ENCODE measurements at regions not wholly inside any gene's neighbourhood (a gene's known extent, or its start where the extent isn't known, plus 50 kb on each side); places are given as distances from the start of the nearest gene placed in this dataset.

DNA sequence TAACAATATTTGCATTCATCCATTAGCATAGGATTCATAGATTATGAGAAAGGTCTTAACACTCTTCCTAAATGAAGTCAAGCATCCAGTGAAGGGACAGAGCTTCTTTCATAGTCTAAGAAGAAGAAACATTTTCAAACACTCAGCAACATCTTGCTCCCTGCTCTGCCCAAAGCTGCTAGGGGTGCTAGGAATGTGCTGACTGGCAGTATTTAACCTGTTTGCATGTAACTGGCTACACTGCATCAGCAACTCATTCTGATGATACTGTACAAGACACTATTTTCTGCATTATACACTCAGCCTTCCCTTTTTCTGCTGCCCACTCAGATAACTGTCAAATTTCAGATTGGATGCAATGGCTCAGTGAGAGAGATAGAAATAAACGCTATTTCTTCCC is 495.1 kb upstream of the ARID1B start:
- Histone ChIP-seq H3K4me1 (ENCODE audit: control insufficient read depth, extremely low read depth, insufficient read depth, low read length) (no peaks in the 10 kb centered on the region), H3K27me3 (ENCODE audit: control insufficient read depth, extremely low read depth, insufficient read depth, low read length) (no peaks in the 10 kb centered on the region), H3K4me2 (ENCODE audit: control insufficient read depth, extremely low read depth, insufficient read depth, low read depth, low read length) (no peak overlapping the region), H3K9me3 (ENCODE audit: control insufficient read depth, low read depth, low read length) (no peaks in the 10 kb centered on the region), H4K20me1 (ENCODE audit: control insufficient read depth, extremely low read depth, insufficient read depth, low read length) (no peaks in the 10 kb centered on the region), H3K79me2 (ENCODE audit: control insufficient read depth, insufficient read depth, low read length) (no peaks in the 10 kb centered on the region), H3K27ac (ENCODE audit: control insufficient read depth, insufficient read depth, low read length) (no peak overlapping the region), H3K9ac (ENCODE audit: control insufficient read depth, extremely low read depth, insufficient read depth, low read length) (no peak overlapping the region), H3K9me1 (ENCODE audit: control insufficient read depth, extremely low read depth, insufficient read depth, low read length) (no peaks in the 10 kb centered on the region), H3K4me3 (ENCODE audit: control insufficient read depth in 2 of 3, extremely low read depth in 1 of 3, insufficient read depth in 2 of 3, low read depth in 1 of 3, low read length in 3 of 3) (no peak overlapping the region), H3K36me3 (ENCODE audit: control insufficient read depth in 2 of 2, extremely low read depth in 1 of 2, insufficient read depth in 2 of 2, low read length in 2 of 2) (no peaks in the 10 kb centered on the region), H2AFZ (ENCODE audit: control insufficient read depth, low read length) (no peak overlapping the region)
- TF ChIP-seq EZH2 (IDR thresholded peaks at IDR 0.05; ENCODE audit: low read length) = no peak
- TF ChIP-seq, protein P1, sequence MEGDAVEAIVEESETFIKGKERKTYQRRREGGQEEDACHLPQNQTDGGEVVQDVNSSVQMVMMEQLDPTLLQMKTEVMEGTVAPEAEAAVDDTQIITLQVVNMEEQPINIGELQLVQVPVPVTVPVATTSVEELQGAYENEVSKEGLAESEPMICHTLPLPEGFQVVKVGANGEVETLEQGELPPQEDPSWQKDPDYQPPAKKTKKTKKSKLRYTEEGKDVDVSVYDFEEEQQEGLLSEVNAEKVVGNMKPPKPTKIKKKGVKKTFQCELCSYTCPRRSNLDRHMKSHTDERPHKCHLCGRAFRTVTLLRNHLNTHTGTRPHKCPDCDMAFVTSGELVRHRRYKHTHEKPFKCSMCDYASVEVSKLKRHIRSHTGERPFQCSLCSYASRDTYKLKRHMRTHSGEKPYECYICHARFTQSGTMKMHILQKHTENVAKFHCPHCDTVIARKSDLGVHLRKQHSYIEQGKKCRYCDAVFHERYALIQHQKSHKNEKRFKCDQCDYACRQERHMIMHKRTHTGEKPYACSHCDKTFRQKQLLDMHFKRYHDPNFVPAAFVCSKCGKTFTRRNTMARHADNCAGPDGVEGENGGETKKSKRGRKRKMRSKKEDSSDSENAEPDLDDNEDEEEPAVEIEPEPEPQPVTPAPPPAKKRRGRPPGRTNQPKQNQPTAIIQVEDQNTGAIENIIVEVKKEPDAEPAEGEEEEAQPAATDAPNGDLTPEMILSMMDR (optimal IDR thresholded peaks at IDR 0.05 in 1 of 3, IDR thresholded peaks at IDR 0.05 in 1 of 3, conservative IDR thresholded peaks at IDR 0.05 in 1 of 3; ENCODE audit: extremely low read depth in 1 of 3, insufficient read depth in 2 of 3, low read length in 3 of 3) = no peak
- dilution Hi-C loops (cut with MboI; ENCODE audit: extremely low pct_ligation_motif_present, low sequenced_read_pairs) = no loop called here
- DNase-seq (ENCODE audit: low read depth, low spot score) = no peak
- no peak for FAIRE-seq

GRCh38 chr6:156281266-156281665 is 495.9 kb upstream of the ARID1B start:
- FAIRE-seq (no peak), DNase-seq (ENCODE audit: low read depth, low spot score) (no peak)
- Histone ChIP-seq H3K9me1 (ENCODE audit: control insufficient read depth, extremely low read depth, insufficient read depth, low read length) (no peaks in the 10 kb centered on the region), H3K36me3 (ENCODE audit: control insufficient read depth in 2 of 2, extremely low read depth in 1 of 2, insufficient read depth in 2 of 2, low read length in 2 of 2) (no peaks in the 10 kb centered on the region), H3K4me1 (ENCODE audit: control insufficient read depth, extremely low read depth, insufficient read depth, low read length) (no peaks in the 10 kb centered on the region), H3K27ac (ENCODE audit: control insufficient read depth, insufficient read depth, low read length) (no peak overlapping the region), H3K9ac (ENCODE audit: control insufficient read depth, extremely low read depth, insufficient read depth, low read length) (no peak overlapping the region), H3K4me3 (ENCODE audit: control insufficient read depth in 2 of 3, extremely low read depth in 1 of 3, insufficient read depth in 2 of 3, low read depth in 1 of 3, low read length in 3 of 3) (no peak overlapping the region), H4K20me1 (ENCODE audit: control insufficient read depth, extremely low read depth, insufficient read depth, low read length) (no peaks in the 10 kb centered on the region), H3K4me2 (ENCODE audit: control insufficient read depth, extremely low read depth, insufficient read depth, low read depth, low read length) (no peak overlapping the region), H3K79me2 (ENCODE audit: control insufficient read depth, insufficient read depth, low read length) (no peaks in the 10 kb centered on the region), H3K9me3 (ENCODE audit: control insufficient read depth, low read depth, low read length) (no peaks in the 10 kb centered on the region), H3K27me3 (ENCODE audit: control insufficient read depth, extremely low read depth, insufficient read depth, low read length) (no peaks in the 10 kb centered on the region), H2AFZ (ENCODE audit: control insufficient read depth, low read length) (no peak overlapping the region)
- no peak for TF ChIP-seq EZH2 (IDR thresholded peaks at IDR 0.05; ENCODE audit: low read length)
- TF ChIP-seq, protein P1 (optimal IDR thresholded peaks at IDR 0.05 in 1 of 3, IDR thresholded peaks at IDR 0.05 in 1 of 3, conservative IDR thresholded peaks at IDR 0.05 in 1 of 3; ENCODE audit: extremely low read depth in 1 of 3, insufficient read depth in 2 of 3, low read length in 3 of 3) = no peak
- dilution Hi-C loops (cut with MboI; ENCODE audit: extremely low pct_ligation_motif_present, low sequenced_read_pairs) = no loop called here

Data from keratinocyte (primary cell).